ENCODE measurements at regions not wholly inside any gene's neighbourhood (a gene's known extent, or its start where the extent isn't known, plus 50 kb on each side); places are given as distances from the start of the nearest gene placed in this dataset.

GRCh38 chr3:25856902-25857518 lies 67.1 kb downstream of the OXSM start:
- Histone ChIP-seq H4K20me1 (replicated peaks in 1 of 2; ENCODE audit: control insufficient read depth in 1 of 2, insufficient read depth in 2 of 2, low read length in 2 of 2) (no peaks in the 10 kb centered on the region), H3K18ac (ENCODE audit: extremely low read depth, low read length) (no peak overlapping the region; the same call in 1 of the 2 replicates), H2AFZ (ENCODE audit: low read length) (peak overlapping the region; percentile 86; the same call in 1 of the 2 replicates), H3K79me2 (ENCODE audit: control insufficient read depth in 1 of 2, insufficient read depth in 2 of 2, low read length in 2 of 2) (no peaks in the 10 kb centered on the region), H3K27me3 (replicated peaks in 1 of 4; ENCODE audit: control insufficient read depth in 3 of 4, extremely low read depth in 1 of 4, insufficient read depth in 3 of 4, low read length in 3 of 4) (no peaks in the 10 kb centered on the region), H3K4me2 (ENCODE audit: insufficient read depth in 1 of 2, low read depth in 2 of 2, low read length in 2 of 2) (no peak overlapping the region), H2AK5ac (ENCODE audit: low read depth, low read length) (no peak overlapping the region), H4K91ac (replicated peaks; ENCODE audit: insufficient read length, low read length) (no peak overlapping the region), H2BK5ac (ENCODE audit: low read depth, low read length) (no peak overlapping the region), H4K5ac (ENCODE audit: insufficient read length, low read depth, low read length) (no peak overlapping the region), H3K27ac (ENCODE audit: low read depth, low read length) (no peak overlapping the region), H3K79me1 (ENCODE audit: low read depth, low read length) (no peaks in the 10 kb centered on the region), H2BK15ac (ENCODE audit: low read length) (no peak overlapping the region), H3K56ac (replicated peaks; ENCODE audit: insufficient read length, low read depth, low read length) (no peak overlapping the region), H3K4me1 (replicated peaks in 1 of 4; ENCODE audit: control insufficient read depth in 3 of 4, insufficient read depth in 4 of 4, low read length in 3 of 4) (peaks cover 0 to 7% (median 3%) of the 10 kb centered on the region in 4 experiments; a peak in 2 of 7 replicates), H3K4me3 (ENCODE audit: extremely low read depth in 1 of 4, insufficient read depth in 2 of 4, low read depth in 3 of 4, low read length in 4 of 4) (no peak overlapping the region), H2BK120ac (replicated peaks; ENCODE audit: low read depth, low read length) (no peak overlapping the region), H3K9me3 (ENCODE audit: insufficient read depth in 2 of 2, low read depth in 1 of 2, low read length in 1 of 2) (peaks cover 8 to 9% of the 10 kb centered on the region in 2 experiments; a peak in 3 of 4 replicates), H2BK12ac (ENCODE audit: low read depth, low read length) (no peak overlapping the region), H3K36me3 (ENCODE audit: control insufficient read depth in 2 of 4, insufficient read depth in 4 of 4, low read length in 3 of 4) (no peaks in the 10 kb centered on the region; a peak in 1 of 8 replicates), H3K23me2 (ENCODE audit: low read depth, low read length) (no peaks in the 10 kb centered on the region), H3K14ac (ENCODE audit: insufficient read length) (no peak overlapping the region), H4K8ac (ENCODE audit: extremely low read depth, insufficient read depth, low read length) (no peak overlapping the region), H3K9ac (replicated peaks in 1 of 4; ENCODE audit: extremely low read depth in 1 of 4, low read depth in 3 of 4, low read length in 3 of 4) (no peak overlapping the region), H3K4ac (replicated peaks; ENCODE audit: insufficient read length, low read depth, low read length) (no peak overlapping the region), H2BK20ac (ENCODE audit: low read length) (no peak overlapping the region), H3K23ac (ENCODE audit: insufficient read length) (no peak overlapping the region)
- POLR2A ChIA-PET (ENCODE audit: partially characterized antibody) = interaction anchor here (1.7 kb wide), 1 partner anchor 193 kb away, joined by 5 read pairs; no protein-coding TSS in a partner anchor
- CTCF ChIA-PET (ENCODE audit: partially characterized antibody) = interaction anchor here (0.6 to 8.4 kb wide), 38 partner anchors 8 to 516 kb away, joined by 3 to 65 read pairs (median 4); partner anchors contain the start of gene NGLY1
- DNase-seq (ENCODE audit: low read depth in 1 of 2, low spot score in 2 of 2) = no peak
- peak; percentile 71 for FAIRE-seq
- WGBS, 2 experiments (ENCODE audit: extremely low coverage in 1 of 2, insufficient coverage in 1 of 2, insufficient read length in 1 of 2, insufficient replicate concordance in 2 of 2, low coverage in 1 of 2, low lambda C conversion rate in 2 of 2, missing lambda C conversion rate in 1 of 2) = 56% methylated on average over 3 of the region's 3 CpGs; no CpG with 5 or more reads in 1 of the 2 experiments
- TF ChIP-seq JUND (IDR thresholded peaks at IDR 0.05; ENCODE audit: low read length) (no peak), CTBP2 (IDR thresholded peaks at IDR 0.05; ENCODE audit: borderline replicate concordance, insufficient read depth, insufficient read length, low read length) (no peak), USF2 (IDR thresholded peaks at IDR 0.05; ENCODE audit: low read length) (no peak), TCF12 (IDR thresholded peaks at IDR 0.05; ENCODE audit: low read depth, low read length) (no peak), RFX5 (IDR thresholded peaks at IDR 0.05; ENCODE audit: borderline replicate concordance, low read depth, low read length) (no peak), ATF2 (IDR thresholded peaks at IDR 0.05; ENCODE audit: low read length) (no peak), RAD21 (IDR thresholded peaks at IDR 0.05 in 1 of 2, conservative IDR thresholded peaks at IDR 0.05 in 1 of 2; ENCODE audit: low read depth in 2 of 2, low read length in 2 of 2) (peak; percentile 44 to 60), CEBPB (IDR thresholded peaks at IDR 0.05; ENCODE audit: low read depth, low read length) (no peak)
